GM21576 (cell line): ENCODE measurements at regions not wholly inside any gene's neighbourhood (a gene's known extent, or its start where the extent isn't known, plus 50 kb on each side); places are given as distances from the start of the nearest gene placed in this dataset.

ENCODE experiments used
- ATAC-seq: cut with Tn5 transposase; IDR thresholded peaks from one replicate; pipeline ENCODE4 v1.9.1; 2021; ENCODE audit warnings: mild to moderate bottlenecking, moderate library complexity; ENCODE audit not compliant: unreplicated experiment

DNA sequence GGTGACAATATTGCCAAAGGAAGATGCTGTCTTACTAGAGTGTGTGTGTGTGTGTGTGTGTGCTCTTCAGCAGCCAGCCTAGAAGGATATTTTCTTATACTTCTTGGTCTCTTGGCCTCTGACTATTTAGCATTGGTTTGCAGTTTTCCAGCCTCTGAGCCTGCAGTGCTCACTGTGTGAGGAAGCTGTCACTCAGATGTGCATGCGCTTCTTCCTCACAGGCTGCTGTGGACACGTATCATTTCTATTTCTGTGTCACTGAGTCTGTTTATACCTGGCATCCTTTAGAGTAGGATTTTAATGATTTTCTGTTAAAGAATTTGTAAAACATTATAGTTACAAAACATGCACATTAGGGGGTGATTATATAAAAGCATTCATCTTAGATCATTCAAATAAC, 83.3 kb downstream of the ALDH8A1 start:
- no peak for ATAC-seq

DNA sequence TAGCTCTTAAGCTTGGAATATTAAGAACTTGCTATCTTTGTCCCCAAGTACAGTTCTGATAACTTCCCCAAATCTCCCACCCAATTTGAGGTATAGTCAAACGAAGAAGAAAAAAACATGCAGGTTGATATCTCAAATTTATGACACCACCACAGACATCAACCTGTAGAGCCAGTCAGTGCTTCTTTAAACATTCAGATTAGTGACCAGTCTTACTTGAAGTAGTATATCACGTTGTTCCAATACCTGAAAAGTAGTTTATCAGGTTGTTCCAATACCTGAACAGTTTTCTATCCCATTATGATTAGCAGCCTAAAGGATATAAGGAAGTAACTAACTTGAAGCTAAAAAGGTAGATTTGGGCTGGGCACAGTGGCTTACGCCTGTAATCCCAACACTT, 85.3 kb downstream of the ALDH8A1 start:
- ATAC-seq, result no peak

DNA sequence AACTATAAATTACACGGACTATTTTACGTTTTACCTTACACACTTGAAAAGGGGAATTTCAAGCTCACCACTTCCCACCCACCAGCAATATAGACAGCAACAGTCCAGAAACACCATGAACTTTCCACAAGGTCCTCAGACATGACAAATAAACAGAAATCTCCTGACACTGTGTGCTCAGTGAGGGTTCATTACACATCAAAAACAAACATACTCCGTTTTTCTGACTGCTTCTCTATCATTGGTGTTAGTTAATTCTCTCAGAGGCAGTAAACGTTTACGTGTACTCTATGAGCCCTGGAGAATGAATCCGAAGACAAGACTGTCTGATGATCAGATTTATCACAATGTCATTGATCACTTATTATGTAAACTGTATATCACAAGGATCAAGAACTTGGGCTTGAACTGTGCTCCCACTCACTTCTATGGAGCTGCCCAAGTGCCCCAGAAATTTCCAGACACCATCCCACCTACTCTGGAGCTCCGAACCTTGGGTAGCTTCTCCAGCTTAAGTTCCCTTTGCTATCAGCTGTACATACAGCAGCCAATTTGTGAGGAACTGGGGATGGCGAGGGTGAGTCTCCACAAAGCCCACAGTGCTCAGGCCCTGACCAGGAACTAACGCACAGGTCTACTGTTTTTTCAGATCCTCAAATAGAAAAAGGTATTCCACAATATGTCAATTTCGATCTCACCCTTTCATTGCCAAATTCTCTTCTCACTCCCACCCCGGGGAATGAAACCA, 86.0 kb downstream of the ALDH8A1 start:
- ATAC-seq, result no peak

DNA sequence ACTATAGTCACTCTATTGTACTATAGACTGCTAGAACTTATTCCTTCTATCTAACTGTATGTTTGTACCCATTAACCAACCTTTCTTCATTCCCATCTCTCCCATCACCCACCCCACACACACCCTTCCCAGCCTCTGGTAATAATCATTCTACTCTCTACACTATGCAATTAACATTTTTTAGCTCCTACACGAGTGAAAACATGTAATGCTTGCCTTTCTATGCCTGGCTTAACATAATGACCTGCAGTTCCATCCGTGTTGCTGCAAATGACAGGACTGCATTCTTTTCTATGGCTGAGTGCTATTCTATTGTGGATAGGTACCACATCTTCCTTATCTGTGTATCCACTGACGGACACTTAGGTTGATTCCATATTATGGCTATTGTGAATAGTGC, 95.5 kb downstream of the ALDH8A1 start:
- ATAC-seq, result no peak

DNA sequence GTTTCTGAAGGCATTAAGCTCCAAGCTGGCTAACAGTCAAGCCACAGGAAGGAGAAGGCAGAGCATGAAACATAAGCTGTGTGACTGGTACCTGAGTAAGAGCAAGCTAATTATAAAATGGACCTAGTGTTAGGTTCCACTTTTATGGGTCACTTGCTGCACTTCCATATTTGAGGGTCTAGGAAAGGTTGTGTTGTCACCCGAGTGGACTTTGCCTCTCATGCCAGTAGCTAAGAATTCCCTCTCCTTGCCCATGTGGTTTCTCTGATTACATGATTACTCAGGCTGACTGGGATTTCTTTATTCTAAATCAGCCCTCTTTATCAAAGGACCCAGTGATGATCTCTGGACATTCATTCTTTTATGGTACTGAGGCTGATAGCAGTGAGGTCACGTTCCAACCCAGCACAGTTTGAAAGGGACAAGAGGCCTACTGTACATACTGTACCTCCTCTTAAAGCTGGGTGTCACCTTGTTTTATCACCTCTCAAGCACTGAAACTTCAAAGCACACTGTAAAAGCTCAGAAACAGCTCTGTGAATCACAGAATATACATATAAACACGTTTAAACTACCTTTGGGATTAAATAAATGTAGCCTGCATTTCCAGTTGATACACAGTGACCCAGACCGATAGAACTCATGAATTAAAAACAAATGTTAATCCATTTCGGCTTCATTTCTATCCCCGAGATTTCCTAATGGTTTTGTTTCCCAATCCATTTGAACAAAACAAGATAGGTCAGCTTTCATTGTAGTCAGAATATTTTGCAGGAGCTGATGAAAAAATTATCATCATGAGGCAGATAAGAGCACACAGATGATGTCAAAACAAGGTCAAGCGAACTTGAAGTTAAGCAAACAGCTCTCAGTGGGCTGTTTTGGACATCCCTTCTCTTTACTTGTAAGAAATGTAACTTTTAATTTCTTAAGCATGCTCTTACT, 96.5 kb downstream of the ALDH8A1 start:
- ATAC-seq, result no peak

DNA sequence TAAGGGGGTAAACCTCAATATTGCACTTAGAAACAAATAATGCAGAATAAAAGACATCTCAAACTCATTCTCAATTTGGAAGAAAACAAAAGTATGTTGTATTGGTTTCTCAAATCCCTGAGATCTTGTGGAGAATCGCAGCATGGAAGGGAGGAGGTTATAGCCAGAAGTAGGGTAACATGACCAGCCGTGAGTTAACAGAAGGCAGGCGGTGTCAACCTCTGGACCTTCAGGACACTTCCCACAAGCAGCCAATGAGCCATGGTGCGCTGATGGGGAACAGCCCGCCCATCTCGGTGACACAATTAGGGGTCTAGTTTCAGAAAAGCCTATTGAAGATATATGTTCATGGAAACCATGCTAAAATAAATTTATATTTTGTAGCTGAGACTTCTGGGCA, 98.4 kb downstream of the ALDH8A1 start:
- ATAC-seq, result no peak

DNA sequence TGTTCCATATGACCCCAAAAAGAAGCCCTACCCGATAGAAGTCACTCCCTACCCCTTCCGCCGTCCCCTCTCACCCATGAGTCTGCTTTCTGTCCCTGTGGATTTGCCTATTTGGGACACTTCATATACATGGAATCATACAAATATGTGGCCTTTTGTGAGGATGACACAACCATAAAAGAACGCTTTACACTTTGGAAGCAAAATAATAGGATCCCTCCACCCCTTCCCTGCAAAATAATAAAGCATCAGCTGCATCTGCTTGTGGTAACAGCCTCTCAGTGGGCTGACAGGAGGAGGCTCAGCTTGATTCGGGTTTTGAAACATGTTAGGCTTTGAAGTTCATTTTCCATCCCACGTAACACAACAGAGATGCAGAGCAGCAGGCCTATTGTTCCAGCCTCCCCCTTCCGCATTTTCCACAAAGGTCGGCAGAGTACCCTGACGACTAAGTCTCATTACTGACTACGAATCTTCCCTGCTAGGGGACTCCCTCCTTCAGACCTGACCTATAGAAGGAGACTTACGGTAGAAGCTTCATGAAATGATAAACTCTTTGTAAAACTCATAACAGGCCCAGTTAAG, 99.1 kb downstream of the ALDH8A1 start:
- no peak for ATAC-seq

DNA sequence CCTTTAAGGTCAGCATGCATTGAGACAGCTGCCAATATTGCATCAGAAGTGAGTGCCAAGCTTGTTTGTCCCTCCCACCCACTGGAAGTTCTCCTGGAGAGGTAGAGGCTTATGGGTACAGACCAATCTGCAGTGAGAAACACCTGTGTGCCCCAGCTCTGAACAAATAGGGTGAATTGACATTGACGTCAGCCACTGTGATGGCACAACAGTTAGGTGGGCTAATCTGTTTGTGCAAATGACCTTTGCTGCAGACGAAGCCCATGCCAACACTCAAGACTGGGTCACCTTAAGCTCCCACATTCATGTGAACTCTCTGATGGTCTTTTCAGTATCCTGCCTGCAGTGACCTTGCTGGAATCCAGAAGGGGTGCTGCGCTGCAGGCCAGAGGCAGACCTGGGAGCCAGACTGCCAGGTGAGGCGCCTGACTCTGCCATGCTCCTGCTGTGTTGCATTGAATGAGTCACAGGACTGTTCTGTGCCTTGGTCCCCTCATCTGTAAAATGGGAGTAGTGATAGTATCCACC, 99.9 kb downstream of the ALDH8A1 start:
- ATAC-seq, result no peak

DNA sequence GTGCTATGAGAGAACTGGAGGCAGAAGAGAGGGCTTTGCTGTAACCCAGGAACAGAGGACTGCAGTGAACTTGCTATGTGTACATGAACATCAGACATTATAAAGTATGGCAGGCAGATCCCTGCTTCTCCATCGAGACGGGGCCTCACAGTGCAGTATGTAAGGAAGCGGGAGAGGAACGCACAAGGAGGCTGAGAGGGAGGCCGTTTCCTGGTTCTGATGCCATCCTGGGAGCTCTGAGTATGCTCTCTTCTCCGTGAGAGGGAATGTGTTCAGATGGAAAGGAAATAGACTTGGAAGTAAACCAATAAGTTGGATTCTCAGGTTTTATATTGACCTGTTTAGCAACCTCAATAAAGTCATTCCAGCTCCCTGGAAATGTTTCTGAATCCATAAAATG, 101.8 kb downstream of the ALDH8A1 start:
- no peak for ATAC-seq

DNA sequence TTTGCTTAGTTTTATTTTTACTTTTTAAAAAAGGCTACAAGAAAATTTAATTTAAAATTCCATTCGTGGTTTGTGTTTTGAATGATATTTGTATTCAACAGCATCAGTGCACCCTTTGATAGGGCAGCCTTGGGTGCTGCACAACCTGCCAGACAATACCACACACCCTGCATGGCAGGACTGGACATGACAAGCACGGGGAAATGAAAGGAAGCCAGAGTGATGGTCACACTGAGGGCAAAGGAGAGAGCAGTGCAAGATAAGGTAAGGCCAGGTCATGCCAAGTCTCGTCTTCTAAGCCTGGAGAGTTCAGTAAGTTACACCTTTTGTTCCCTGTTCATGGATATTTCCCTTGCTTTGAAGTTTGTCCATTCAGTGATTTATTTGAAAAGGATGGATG, 103.0 kb downstream of the ALDH8A1 start:
- no peak for ATAC-seq

DNA sequence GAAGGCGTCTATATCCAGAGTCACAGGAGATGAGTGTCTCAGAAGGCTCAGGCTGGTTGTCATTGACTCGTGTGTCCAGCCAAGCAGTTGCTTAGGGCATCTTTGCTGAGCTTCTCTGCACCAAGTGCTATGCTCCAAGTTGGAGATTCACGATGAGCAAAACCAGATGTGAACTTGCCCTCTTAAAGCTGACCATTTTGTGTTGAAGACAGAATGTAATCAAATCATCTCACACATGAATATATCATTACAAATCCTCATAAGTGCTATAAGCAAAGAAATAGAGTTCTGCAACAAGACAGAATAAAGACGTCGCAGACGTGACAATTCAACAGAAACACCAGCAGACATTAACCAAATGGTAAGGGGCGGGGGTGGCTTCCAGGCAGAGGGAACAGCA, 103.9 kb downstream of the ALDH8A1 start:
- ATAC-seq, result no peak

DNA sequence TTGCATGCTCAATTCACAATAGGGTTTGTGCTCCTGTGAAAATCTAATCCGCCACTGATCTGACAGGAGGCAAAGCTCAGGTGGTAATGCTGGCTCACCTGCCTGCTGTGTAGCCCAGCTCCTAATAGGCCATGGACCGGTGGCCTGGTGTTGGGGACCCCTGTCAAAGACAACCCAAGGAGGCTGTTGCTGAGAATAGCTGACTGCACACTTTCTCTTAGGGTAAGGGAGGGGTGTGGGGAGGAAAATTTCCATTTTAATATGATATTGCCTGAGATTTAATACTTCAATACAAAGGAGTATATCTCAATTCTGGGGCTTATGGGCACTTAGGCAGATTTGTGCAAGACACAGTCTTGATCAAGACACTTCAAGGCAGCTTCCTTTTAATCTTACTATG, 105.8 kb downstream of the ALDH8A1 start:
- ATAC-seq, result no peak

DNA sequence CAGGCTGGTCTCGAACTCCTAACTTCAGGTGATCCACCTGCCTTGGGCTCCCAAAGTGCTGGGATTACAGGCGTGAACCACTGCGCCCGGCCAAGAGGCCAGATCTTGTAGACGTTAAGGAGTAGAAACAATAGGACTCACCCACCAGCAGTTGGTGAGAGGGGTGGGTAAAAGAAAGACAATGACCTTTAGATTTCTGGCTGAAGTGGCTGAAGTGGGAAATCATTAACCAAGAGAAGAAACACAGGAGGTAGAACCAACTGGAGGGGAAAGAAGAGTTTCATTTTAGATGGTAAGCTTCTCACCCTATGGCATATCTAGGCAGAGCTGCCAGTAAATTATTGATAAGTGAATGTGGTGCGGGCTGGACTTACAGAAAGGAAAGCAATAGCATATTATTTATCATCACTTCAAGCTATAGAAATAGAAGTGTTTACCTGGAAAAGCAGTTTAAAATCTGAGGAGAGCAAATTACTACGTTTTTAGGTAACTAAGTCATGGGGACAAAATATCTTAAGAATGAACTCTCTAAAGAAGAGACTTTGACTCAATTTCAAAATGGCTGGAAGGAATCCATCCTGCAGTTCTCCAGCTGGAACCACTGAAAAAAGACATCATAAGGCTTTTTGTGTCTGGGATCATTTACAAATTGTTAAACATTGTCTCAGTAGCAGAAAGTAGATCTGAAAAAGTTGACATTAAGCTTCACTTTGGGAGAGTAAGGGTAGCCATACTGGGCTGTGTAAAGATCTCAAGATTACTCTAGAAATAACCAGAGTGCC, 109.6 kb downstream of the ALDH8A1 start:
- ATAC-seq, result no peak

DNA sequence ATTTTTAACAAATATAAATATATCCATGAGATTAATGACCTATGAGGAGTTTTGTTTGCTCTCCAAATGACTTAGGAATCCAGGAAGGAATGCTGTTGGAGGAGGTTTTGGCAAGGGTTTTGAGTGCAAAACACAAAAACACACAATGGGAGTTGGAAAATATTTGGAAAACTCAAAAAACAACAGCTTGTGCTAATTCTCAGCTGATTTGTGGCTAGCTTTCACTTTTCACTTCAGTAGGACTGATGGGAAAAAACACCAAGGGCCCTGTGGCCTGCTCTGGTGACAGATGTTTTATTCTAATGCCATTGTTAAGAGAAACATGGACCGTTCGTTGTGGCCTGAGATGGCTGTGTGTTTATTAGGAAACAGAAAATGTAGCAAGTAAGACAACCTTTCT, 113.9 kb downstream of the ALDH8A1 start:
- no peak for ATAC-seq

DNA sequence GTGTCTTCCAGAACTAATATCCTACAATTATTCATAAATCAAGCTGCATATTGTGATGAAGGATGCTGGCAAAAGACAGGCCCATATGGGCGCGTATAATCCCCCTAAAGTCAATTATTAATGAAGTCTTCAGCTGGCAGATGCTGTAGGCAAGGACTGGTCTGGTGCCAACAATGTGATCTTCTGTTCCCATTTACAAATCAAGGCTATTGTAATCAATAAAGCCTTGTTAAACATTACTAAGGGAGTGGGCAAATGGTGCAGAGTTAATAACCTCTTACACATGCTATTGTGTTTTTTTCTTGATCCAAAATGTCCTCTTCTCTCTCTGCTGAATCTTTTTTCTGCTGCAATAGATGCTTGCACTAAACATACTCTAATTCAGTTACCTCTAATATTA, 119.0 kb downstream of the ALDH8A1 start:
- no peak for ATAC-seq

DNA sequence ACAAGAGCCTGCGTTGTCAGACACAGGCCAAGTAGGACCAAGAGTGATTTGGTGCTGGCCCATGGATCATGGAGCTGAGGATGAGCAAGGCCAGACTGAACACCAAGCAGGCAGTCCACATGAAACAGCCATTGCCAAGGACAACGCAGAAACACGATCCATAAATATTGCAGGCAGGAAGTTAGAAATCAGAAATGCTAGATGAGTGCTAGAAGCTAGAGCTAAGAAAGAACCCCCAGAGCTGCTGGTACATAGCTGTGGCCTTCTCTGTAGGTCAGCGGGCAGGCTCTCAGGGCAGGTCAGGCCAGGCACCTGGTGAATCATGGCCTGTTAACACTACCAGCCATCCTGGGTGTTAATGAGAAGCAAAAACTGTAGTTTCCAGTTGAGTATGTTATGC, 119.7 kb downstream of the ALDH8A1 start:
- no peak for ATAC-seq

DNA sequence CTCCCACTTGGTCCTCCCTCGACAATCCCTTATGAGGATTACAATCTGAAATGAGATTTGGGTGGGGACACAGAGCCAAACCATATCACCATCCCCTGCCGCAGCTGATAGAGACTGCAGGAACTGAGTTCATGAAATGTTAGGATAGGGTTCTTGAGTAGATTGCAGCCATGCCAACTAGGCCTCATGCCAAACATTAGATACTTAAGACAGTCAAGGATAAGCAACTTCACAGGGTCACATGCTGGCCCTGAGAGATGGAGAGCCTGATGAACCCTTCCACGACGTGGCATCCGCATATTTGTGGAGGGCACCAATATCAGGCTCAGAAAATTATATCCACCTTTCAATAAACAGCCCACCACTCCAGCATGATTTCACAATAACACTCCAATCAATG, 121.3 kb downstream of the ALDH8A1 start:
- ATAC-seq, result no peak

DNA sequence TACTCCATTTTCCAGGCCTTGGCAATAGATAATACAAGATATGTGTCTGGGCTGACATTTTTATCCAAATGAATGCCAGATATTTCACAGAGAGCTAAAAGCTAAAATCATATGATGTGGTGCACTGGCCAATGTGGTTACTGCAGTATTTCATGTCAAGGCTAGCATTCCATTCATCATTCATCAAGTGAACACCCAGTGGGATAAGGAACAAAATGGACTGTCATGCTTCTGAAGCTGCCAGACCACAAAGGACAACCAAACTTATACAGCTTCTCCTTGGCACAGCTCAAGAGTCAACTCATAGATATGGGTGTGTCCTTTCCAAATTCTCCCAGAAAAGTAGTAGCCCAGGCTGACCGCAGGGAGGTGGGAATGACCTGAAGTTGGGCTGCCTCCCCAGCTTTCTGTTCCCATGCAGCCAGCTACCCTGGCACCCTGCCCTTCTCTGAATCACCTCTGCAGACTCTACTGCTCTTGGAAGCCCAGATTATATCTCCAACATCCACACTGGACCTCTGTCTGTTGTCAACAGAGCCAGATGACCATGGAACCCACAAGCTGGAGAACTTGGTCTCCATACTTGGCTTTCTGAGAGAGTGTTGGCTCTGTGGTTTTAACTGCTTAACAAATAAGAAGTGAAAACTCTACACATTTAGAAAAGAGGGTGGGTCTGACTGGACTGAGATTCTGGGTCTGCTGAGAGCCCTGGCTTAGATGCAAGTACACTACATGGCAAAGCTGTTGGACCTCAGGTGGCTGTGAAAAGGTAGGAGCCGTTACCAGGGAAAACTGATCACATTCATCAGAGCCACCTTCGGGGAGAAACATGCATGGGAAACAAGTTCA, 122.8 kb downstream of the ALDH8A1 start:
- ATAC-seq, result no peak

DNA sequence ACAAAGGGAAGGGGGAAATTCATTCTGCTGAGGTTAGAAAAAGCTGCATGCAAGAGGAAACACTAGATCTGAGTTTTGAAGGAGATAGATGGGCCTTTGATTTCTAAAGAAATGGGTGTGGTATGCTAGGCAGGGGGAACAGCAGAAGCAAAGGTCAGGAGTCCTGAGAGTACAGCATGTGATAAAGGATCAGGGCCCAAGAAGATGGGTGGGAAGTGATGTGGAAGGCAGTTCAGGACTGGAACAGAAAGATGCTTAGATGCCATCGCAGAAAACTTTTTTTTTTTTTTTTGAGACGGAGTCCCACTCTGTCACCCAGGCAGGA, 126.2 kb downstream of the ALDH8A1 start:
- no peak for ATAC-seq
